Hepatocyte (in vitro differentiated cells): ENCODE measurements at regions not wholly inside any gene's neighbourhood (a gene's known extent, or its start where the extent isn't known, plus 50 kb on each side); places are given as distances from the start of the nearest gene placed in this dataset.

Experiments used
- DNase-seq: peaks from one replicate; pipeline ENCODE4 v3.0.0-alpha.2; 2016; ENCODE audit warnings: low spot score
- H2AFZ ChIP-seq: fragments of 200-600 bp; sonication (generic); 2 replicates; pipeline ENCODE4 v1.6.0; 2016; ENCODE audit warnings: antibody characterized with exemption, mild to moderate bottlenecking
- H3K27ac ChIP-seq: fragments of 200-600 bp; sonication (generic); 2 replicates; pipeline ENCODE4 v1.5.1; 2016; ENCODE audit warnings: mild to moderate bottlenecking
- H3K27me3 ChIP-seq: fragments of 200-600 bp; sonication (generic); 2 replicates; pipeline ENCODE4 v1.6.1; 2016
- H3K36me3 ChIP-seq: fragments of 200-600 bp; sonication (generic); replicated peaks from 2 replicates; pipeline ENCODE4 v1.5.1; 2016; ENCODE audit warnings: low read depth; ENCODE audit not compliant: insufficient read depth
- H3K4me1 ChIP-seq: fragments of 200-600 bp; sonication (generic); 2 replicates; pipeline ENCODE4 v1.5.1; 2016; ENCODE audit warnings: mild to moderate bottlenecking, moderate library complexity; ENCODE audit not compliant: insufficient read depth
- H3K4me2 ChIP-seq: fragments of 200-600 bp; sonication (generic); 2 replicates; pipeline ENCODE4 v1.6.0; 2016
- H3K4me3 ChIP-seq: fragments of 200-600 bp; sonication (generic); 2 replicates; pipeline ENCODE4 v1.5.1; 2016; ENCODE audit warnings: mild to moderate bottlenecking
- H3K79me2 ChIP-seq: fragments of 200-600 bp; sonication (generic); 2 replicates; pipeline ENCODE4 v1.6.0; 2017; ENCODE audit warnings: mild to moderate bottlenecking
- H3K9me2 ChIP-seq: fragments of 200-600 bp; sonication (generic); replicated peaks from 2 replicates; pipeline ENCODE4 v1.6.0; 2017; ENCODE audit warnings: mild to moderate bottlenecking; ENCODE audit not compliant: insufficient read depth
- H3K9me3 ChIP-seq: fragments of 200-600 bp; sonication (generic); 2 replicates; pipeline ENCODE4 v1.5.1; 2016; ENCODE audit warnings: low read depth, mild to moderate bottlenecking
- H4K20me1 ChIP-seq: fragments of 200-600 bp; sonication (generic); 2 replicates; pipeline ENCODE4 v1.6.0; 2016; ENCODE audit warnings: mild to moderate bottlenecking; ENCODE audit not compliant: insufficient read depth, poor library complexity, severe bottlenecking
- EZH2 ChIP-seq: fragments of 200-600 bp; sonication (generic); IDR thresholded peaks from 2 replicates; pipeline ENCODE4 v1.6.1; 2016; ENCODE audit warnings: antibody characterized with exemption, mild to moderate bottlenecking, borderline replicate concordance
- EZH2phosphoT487 ChIP-seq: fragments of 200-600 bp; sonication (generic); IDR thresholded peaks from one replicate; pipeline ENCODE4 v1.6.1; 2018; ENCODE audit warnings: antibody characterized with exemption, mild to moderate bottlenecking, low read depth, moderate library complexity; ENCODE audit not compliant: unreplicated experiment, severe bottlenecking
- WGBS: methylation state at CpG from one replicate; pipeline ENCODE4 v1.1.6; 2016; ENCODE audit warnings: low lambda C conversion rate; ENCODE audit errors: missing lambda C conversion rate; 5-methylcytosine and 5-hydroxymethylcytosine counted together
- TF ChIP-seq, protein P1 (sequence below): fragments of 200-600 bp; sonication (generic); IDR thresholded peaks from 2 replicates; pipeline ENCODE4 v1.5.1; 2016; ENCODE audit warnings: antibody characterized with exemption, mild to moderate bottlenecking; ENCODE audit not compliant: poor library complexity

- H4K20me1 ChIP-seq: no peaks in the 10 kb centered on the region
- H3K4me2 ChIP-seq: no peak overlapping the region
- no peak overlapping the region for H3K27ac ChIP-seq
- no peak for DNase-seq
- no peaks in the 10 kb centered on the region for H3K79me2 ChIP-seq
- no peak for TF ChIP-seq EZH2phosphoT487
- TF ChIP-seq, protein P1, sequence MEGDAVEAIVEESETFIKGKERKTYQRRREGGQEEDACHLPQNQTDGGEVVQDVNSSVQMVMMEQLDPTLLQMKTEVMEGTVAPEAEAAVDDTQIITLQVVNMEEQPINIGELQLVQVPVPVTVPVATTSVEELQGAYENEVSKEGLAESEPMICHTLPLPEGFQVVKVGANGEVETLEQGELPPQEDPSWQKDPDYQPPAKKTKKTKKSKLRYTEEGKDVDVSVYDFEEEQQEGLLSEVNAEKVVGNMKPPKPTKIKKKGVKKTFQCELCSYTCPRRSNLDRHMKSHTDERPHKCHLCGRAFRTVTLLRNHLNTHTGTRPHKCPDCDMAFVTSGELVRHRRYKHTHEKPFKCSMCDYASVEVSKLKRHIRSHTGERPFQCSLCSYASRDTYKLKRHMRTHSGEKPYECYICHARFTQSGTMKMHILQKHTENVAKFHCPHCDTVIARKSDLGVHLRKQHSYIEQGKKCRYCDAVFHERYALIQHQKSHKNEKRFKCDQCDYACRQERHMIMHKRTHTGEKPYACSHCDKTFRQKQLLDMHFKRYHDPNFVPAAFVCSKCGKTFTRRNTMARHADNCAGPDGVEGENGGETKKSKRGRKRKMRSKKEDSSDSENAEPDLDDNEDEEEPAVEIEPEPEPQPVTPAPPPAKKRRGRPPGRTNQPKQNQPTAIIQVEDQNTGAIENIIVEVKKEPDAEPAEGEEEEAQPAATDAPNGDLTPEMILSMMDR: no peak
- no peaks in the 10 kb centered on the region for H3K27me3 ChIP-seq
- no peaks in the 10 kb centered on the region for H3K9me2 ChIP-seq
- H2AFZ ChIP-seq: no peak overlapping the region
- no peak overlapping the region for H3K4me3 ChIP-seq
- H3K4me1 ChIP-seq: peaks cover 20% of the 10 kb centered on the region
- H3K9me3 ChIP-seq: no peaks in the 10 kb centered on the region
- 88% methylated on average over 13 of the region's 13 CpGs for WGBS
- no peaks in the 10 kb centered on the region for H3K36me3 ChIP-seq
Observed at GRCh38 chr1:5725406-5725805, 266.8 kb downstream of the NPHP4 start.

DNA sequence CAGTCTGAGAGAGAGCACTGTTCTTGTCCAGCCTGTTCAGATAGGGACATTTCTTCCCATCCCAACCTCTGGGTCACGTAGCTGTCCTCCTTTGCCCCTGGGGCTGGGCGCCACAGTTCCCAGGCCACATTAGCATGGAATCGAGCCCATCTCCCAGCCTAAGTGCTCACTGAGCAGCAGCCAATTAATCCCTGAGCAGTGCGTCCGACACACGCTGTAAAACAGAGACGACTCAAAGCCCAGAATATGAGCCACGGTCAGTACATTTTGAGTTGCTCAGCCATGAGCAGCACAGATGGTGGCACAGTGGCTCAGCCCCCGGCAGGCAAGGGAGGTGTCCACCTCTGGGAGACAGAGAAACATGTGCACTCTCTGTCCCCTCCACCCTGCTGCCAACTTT lies 267.4 kb downstream of the NPHP4 start:
- Histone ChIP-seq H3K79me2 (no peaks in the 10 kb centered on the region), H3K27ac (no peak overlapping the region), H3K4me2 (no peak overlapping the region), H3K27me3 (no peaks in the 10 kb centered on the region), H3K4me1 (peaks cover 19% of the 10 kb centered on the region), H3K9me3 (no peaks in the 10 kb centered on the region), H3K4me3 (no peak overlapping the region), H3K36me3 (no peaks in the 10 kb centered on the region), H3K9me2 (no peaks in the 10 kb centered on the region), H2AFZ (no peak overlapping the region), H4K20me1 (no peaks in the 10 kb centered on the region)
- DNase-seq: no peak
- WGBS: 70% methylated on average over 9 of the region's 9 CpGs
- TF ChIP-seq, protein P1: no peak
- TF ChIP-seq EZH2 (no peak), EZH2phosphoT487 (no peak)

- 91% methylated on average over 12 of the region's 12 CpGs for WGBS
- Histone ChIP-seq H3K27me3 (no peaks in the 10 kb centered on the region), H3K4me1 (peaks cover 5% of the 10 kb centered on the region), H3K4me3 (no peak overlapping the region), H3K79me2 (no peaks in the 10 kb centered on the region), H2AFZ (no peak overlapping the region), H3K4me2 (no peak overlapping the region), H4K20me1 (no peaks in the 10 kb centered on the region), H3K9me2 (no peaks in the 10 kb centered on the region), H3K36me3 (no peaks in the 10 kb centered on the region), H3K9me3 (no peaks in the 10 kb centered on the region), H3K27ac (no peak overlapping the region)
- TF ChIP-seq, protein P1: no peak
- no peak for TF ChIP-seq EZH2
- no peak for TF ChIP-seq EZH2phosphoT487
- no peak for DNase-seq
Observed at GRCh38 chr1:5722635-5723164, 269.5 kb downstream of the NPHP4 start.

DNA sequence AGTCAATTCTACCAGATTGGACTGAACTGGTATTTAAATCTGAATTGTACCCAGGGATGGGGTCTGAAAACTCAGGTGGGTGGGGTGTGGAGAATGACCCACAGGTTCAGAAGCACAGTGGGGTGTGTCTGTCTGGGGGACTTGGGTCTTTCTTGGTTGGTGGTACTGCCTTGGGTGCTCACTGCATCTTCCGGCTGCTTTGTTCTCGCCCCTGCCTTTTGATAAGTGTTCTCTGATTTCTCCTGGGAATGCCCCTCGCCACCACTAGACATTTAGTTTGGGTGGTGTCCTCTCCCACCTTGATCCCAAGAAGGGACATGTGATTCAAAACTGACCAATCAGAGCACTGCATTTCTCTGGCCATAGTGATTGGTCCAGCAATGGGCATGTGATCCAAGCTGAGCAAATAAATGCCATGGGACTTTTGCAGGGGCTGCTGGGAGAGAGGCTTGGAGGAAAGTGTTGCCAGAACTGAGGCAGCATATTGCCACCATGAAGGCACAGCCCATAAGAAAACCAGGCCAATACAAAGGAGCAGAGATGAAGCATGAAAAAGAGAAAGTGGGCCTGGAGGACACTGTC lies 270.5 kb downstream of the NPHP4 start:
- Histone ChIP-seq H4K20me1 (no peaks in the 10 kb centered on the region), H3K4me3 (no peak overlapping the region), H3K4me2 (no peak overlapping the region), H2AFZ (no peak overlapping the region), H3K9me3 (no peaks in the 10 kb centered on the region), H3K27me3 (no peaks in the 10 kb centered on the region), H3K27ac (no peak overlapping the region), H3K4me1 (no peaks in the 10 kb centered on the region), H3K36me3 (no peaks in the 10 kb centered on the region), H3K9me2 (no peaks in the 10 kb centered on the region), H3K79me2 (no peaks in the 10 kb centered on the region)
- 72% methylated on average over 3 of the region's 3 CpGs for WGBS
- no peak for DNase-seq
- TF ChIP-seq EZH2phosphoT487: no peak
- TF ChIP-seq, protein P1: no peak
- TF ChIP-seq EZH2: no peak
